ENCODE measurements at regions not wholly inside any gene's neighbourhood (a gene's known extent, or its start where the extent isn't known, plus 50 kb on each side); places are given as distances from the start of the nearest gene placed in this dataset.

DNA sequence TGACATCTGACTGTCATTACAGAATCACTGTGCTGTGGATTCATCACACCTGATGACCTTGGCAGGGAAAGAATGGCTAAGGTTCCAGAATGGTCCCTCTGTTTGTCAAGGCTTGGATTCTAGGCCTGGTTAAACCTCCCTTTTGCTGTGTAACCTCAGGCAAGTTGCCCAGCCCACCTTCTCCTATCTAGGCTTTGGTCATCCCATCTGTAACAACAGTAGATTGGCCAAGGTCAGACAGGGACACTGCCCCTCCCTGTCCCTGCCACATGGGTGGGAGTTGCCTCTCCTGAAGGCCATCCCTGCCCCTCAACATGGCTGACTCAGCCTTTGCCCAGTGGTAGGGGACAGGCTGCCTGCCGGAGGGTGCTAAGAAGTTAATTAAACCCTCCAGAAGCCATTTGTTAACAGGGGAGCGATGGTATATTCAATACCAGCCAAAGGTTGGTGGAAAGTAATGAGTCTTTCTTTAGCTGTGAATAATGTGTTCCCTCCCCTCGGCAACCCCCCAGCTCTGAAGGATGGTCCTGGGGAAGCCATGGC is 149.8 kb upstream of the PCBD1 start:
- WGBS, 2 donors = 50 to 80% methylated on average over 2 to 3 of the region's 3 CpGs
- H3K36me3 ChIP-seq = no peaks in the 10 kb centered on the region
- no peak overlapping the region for H3K4me3 ChIP-seq
- no peaks in the 10 kb centered on the region for H3K4me1 ChIP-seq
- no peak overlapping the region for H3K27ac ChIP-seq
- no peaks in the 10 kb centered on the region for H3K27me3 ChIP-seq
- ATAC-seq (ENCODE audit: low FRiP score in 2 of 2) = no peak
- no peaks in the 10 kb centered on the region for H3K9me3 ChIP-seq
- TF ChIP-seq POLR2A (IDR thresholded peaks at IDR 0.05) = no peak
- TF ChIP-seq, protein P1, sequence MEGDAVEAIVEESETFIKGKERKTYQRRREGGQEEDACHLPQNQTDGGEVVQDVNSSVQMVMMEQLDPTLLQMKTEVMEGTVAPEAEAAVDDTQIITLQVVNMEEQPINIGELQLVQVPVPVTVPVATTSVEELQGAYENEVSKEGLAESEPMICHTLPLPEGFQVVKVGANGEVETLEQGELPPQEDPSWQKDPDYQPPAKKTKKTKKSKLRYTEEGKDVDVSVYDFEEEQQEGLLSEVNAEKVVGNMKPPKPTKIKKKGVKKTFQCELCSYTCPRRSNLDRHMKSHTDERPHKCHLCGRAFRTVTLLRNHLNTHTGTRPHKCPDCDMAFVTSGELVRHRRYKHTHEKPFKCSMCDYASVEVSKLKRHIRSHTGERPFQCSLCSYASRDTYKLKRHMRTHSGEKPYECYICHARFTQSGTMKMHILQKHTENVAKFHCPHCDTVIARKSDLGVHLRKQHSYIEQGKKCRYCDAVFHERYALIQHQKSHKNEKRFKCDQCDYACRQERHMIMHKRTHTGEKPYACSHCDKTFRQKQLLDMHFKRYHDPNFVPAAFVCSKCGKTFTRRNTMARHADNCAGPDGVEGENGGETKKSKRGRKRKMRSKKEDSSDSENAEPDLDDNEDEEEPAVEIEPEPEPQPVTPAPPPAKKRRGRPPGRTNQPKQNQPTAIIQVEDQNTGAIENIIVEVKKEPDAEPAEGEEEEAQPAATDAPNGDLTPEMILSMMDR (IDR thresholded peaks at IDR 0.05) = no peak
- TF ChIP-seq EP300 (IDR thresholded peaks at IDR 0.05) = no peak
- no peak for TF ChIP-seq POLR2AphosphoS5 (IDR thresholded peaks at IDR 0.05)
- no peak for DNase-seq

- no peak overlapping the region for H3K4me3 ChIP-seq
- DNase-seq (no peak), ATAC-seq (ENCODE audit: low FRiP score in 2 of 2) (no peak)
- no peaks in the 10 kb centered on the region for H3K9me3 ChIP-seq
- H3K36me3 ChIP-seq = no peaks in the 10 kb centered on the region
- no peaks in the 10 kb centered on the region for H3K4me1 ChIP-seq
- no peak overlapping the region for H3K27ac ChIP-seq
- H3K27me3 ChIP-seq = no peaks in the 10 kb centered on the region
- TF ChIP-seq POLR2A (IDR thresholded peaks at IDR 0.05) (no peak), POLR2AphosphoS5 (IDR thresholded peaks at IDR 0.05) (no peak), EP300 (IDR thresholded peaks at IDR 0.05) (no peak)
- TF ChIP-seq, protein P1 (IDR thresholded peaks at IDR 0.05) = no peak
- WGBS, 2 donors = 90 to 100% methylated on average over 2 of the region's 2 CpGs
Measured at GRCh38 chr10:71038921-71039320, 150.6 kb upstream of the PCBD1 start.

DNA sequence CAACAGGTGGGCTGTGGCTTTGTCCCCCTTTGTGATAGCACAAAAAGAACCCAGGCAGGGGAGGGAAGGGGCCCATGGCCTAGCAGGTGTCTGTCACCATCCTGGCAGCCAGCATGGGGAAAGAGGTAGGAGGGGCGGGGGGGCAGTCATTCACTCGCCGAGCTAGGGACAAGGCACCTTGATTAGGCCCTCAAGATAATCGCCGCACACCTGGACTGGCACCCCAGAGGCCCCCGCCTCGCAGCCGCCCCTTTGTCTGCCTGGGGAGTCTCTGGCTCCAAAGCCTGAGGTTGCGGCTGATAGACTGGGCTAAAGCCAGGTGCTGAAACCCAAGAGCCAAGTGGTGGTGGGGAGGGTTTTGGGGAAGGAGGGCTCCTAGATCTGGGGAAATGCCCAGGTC is 151.2 kb upstream of the PCBD1 start:
- H3K36me3 ChIP-seq = no peaks in the 10 kb centered on the region
- H3K4me1 ChIP-seq = no peaks in the 10 kb centered on the region
- ATAC-seq (ENCODE audit: low FRiP score in 2 of 2) (no peak), DNase-seq (peak in 1 of 2 donors; percentile 57)
- 78 to 83% methylated on average over 5 to 9 of the region's 9 CpGs for WGBS, 2 donors
- H3K27ac ChIP-seq = no peak overlapping the region
- TF ChIP-seq EP300 (IDR thresholded peaks at IDR 0.05) (no peak), POLR2A (IDR thresholded peaks at IDR 0.05) (no peak), POLR2AphosphoS5 (IDR thresholded peaks at IDR 0.05) (no peak)
- TF ChIP-seq, protein P1 (IDR thresholded peaks at IDR 0.05) = no peak
- H3K27me3 ChIP-seq = no peaks in the 10 kb centered on the region
- H3K4me3 ChIP-seq = no peak overlapping the region
- H3K9me3 ChIP-seq = no peaks in the 10 kb centered on the region

GRCh38 chr10:71040343-71040742 is 152.0 kb upstream of the PCBD1 start:
- no peaks in the 10 kb centered on the region for H3K4me1 ChIP-seq
- no peaks in the 10 kb centered on the region for H3K36me3 ChIP-seq
- H3K27ac ChIP-seq = no peak overlapping the region
- no peaks in the 10 kb centered on the region for H3K9me3 ChIP-seq
- DNase-seq (no peak), ATAC-seq (ENCODE audit: low FRiP score in 2 of 2) (no peak)
- H3K4me3 ChIP-seq = no peak overlapping the region
- TF ChIP-seq POLR2A (IDR thresholded peaks at IDR 0.05) (no peak), EP300 (IDR thresholded peaks at IDR 0.05) (no peak), POLR2AphosphoS5 (IDR thresholded peaks at IDR 0.05) (no peak)
- TF ChIP-seq, protein P1 (IDR thresholded peaks at IDR 0.05) = no peak
- WGBS, 2 donors = 72 to 78% methylated on average over 4 of the region's 4 CpGs
- H3K27me3 ChIP-seq = no peaks in the 10 kb centered on the region

Data from upper lobe of left lung (tissue), 6 donors.